Astrocyte (in vitro differentiated cells and primary cell): ENCODE measurements at regions not wholly inside any gene's neighbourhood (a gene's known extent, or its start where the extent isn't known, plus 50 kb on each side); places are given as distances from the start of the nearest gene placed in this dataset.

Experiments
- DNase-seq: peaks from one replicate; pipeline ENCODE4 v3.0.0-alpha.2; 2010; ENCODE audit warnings: low read depth
- FAIRE-seq: peaks from 2 replicates; lab custom pipeline; 2011; peaks lifted over from hg19 to GRCh38; lab: Jason Lieb, UNC
- H2AFZ ChIP-seq: 2 replicates; pipeline ENCODE4 v1.6.0; 2012; ENCODE audit warnings: low read depth, low read length, inconsistent platforms
- H3K27ac ChIP-seq: 2 replicates; pipeline ENCODE4 v1.5.1; 2011; ENCODE audit warnings: low read depth, low read length, inconsistent platforms
- H3K27me3 ChIP-seq: 2 replicates; pipeline ENCODE4 v1.6.0; 2011; ENCODE audit warnings: low read length, inconsistent platforms; ENCODE audit not compliant: insufficient read depth
- H3K36me3 ChIP-seq: 2 replicates; pipeline ENCODE4 v1.5.1; 2011; ENCODE audit warnings: low read length, inconsistent platforms; ENCODE audit not compliant: insufficient read depth
- H3K4me1 ChIP-seq: 2 replicates; pipeline ENCODE4 v1.5.1; 2011; ENCODE audit warnings: low read length, inconsistent platforms; ENCODE audit not compliant: insufficient read depth
- H3K4me2 ChIP-seq: 2 replicates; pipeline ENCODE4 v1.6.0; 2012; ENCODE audit warnings: low read length, inconsistent platforms
- H3K4me3 ChIP-seq: 2 replicates; pipeline ENCODE4 v1.5.1; 2011; ENCODE audit warnings: low read depth, mild to moderate bottlenecking, low read length, inconsistent platforms; ENCODE audit not compliant: insufficient read depth
- H3K79me2 ChIP-seq: 2 replicates; pipeline ENCODE4 v1.6.0; 2012; ENCODE audit warnings: mild to moderate bottlenecking, low read length, inconsistent platforms; ENCODE audit not compliant: insufficient read depth
- H3K9ac ChIP-seq: 2 replicates; pipeline ENCODE4 v1.6.0; 2012; ENCODE audit warnings: mild to moderate bottlenecking, low read length, inconsistent platforms
- H3K9me3 ChIP-seq: 2 replicates; pipeline ENCODE4 v1.5.1; 2012; ENCODE audit warnings: low read depth, mild to moderate bottlenecking, low read length, inconsistent platforms; ENCODE audit not compliant: insufficient read depth
- H4K20me1 ChIP-seq: 2 replicates; pipeline ENCODE4 v1.6.0; 2012; ENCODE audit warnings: low read length, inconsistent platforms; ENCODE audit not compliant: insufficient read depth
- H3K27ac Mint-ChIP-seq: one replicate; pipeline ENCODE4 v1.8.0; 2021; ENCODE audit warnings: mild to moderate bottlenecking, mixed read lengths; ENCODE audit not compliant: unreplicated experiment
- H3K27me3 Mint-ChIP-seq: one replicate; pipeline ENCODE4 v1.8.0; 2021; ENCODE audit warnings: low read depth, mixed read lengths; ENCODE audit not compliant: unreplicated experiment
- H3K36me3 Mint-ChIP-seq: one replicate; pipeline ENCODE4 v1.8.0; 2021; ENCODE audit warnings: low read depth, mixed read lengths; ENCODE audit not compliant: unreplicated experiment
- H3K4me1 Mint-ChIP-seq: one replicate; pipeline ENCODE4 v1.8.0; 2021; ENCODE audit warnings: low read depth, mixed read lengths; ENCODE audit not compliant: unreplicated experiment
- H3K4me3 Mint-ChIP-seq: one replicate; pipeline ENCODE4 v1.8.0; 2021; ENCODE audit warnings: mild to moderate bottlenecking, moderate library complexity, mixed read lengths; ENCODE audit not compliant: unreplicated experiment
- H3K9me3 Mint-ChIP-seq: one replicate; pipeline ENCODE4 v1.8.0; 2021; ENCODE audit warnings: mild to moderate bottlenecking, mixed read lengths; ENCODE audit not compliant: unreplicated experiment
- CTCF ChIP-seq: IDR thresholded peaks from 2 replicates; pipeline ENCODE4 v1.5.1; 2011; ENCODE audit warnings: low read depth, mild to moderate bottlenecking, inconsistent platforms, low read length, moderate library complexity; ENCODE audit not compliant: insufficient read depth
- EZH2 ChIP-seq: IDR thresholded peaks from 2 replicates; pipeline ENCODE4 v1.6.1; 2012; ENCODE audit warnings: mild to moderate bottlenecking, low read length, inconsistent platforms; ENCODE audit not compliant: insufficient read depth

GRCh38 chr1:162997499-162998285 lies 71.5 kb upstream of the RGS4 start:
- Histone ChIP-seq H3K4me3 (no peak overlapping the region), H3K27me3 (no peaks in the 10 kb centered on the region), H4K20me1 (no peaks in the 10 kb centered on the region), H3K79me2 (no peaks in the 10 kb centered on the region), H3K9ac (peak overlapping the region; percentile 45), H3K9me3 (no peaks in the 10 kb centered on the region), H3K4me2 (peak overlapping the region; percentile 60), H3K36me3 (no peaks in the 10 kb centered on the region), H3K27ac (peak overlapping the region; percentile 83), H3K4me1 (peaks cover 13% of the 10 kb centered on the region), H2AFZ (peak overlapping the region; percentile 0)
- Mint-ChIP-seq H3K4me1 (peaks cover 6% of the 10 kb centered on the region), H3K27ac (no peak overlapping the region), H3K9me3 (no peaks in the 10 kb centered on the region), H3K27me3 (no peaks in the 10 kb centered on the region), H3K4me3 (no peak overlapping the region), H3K36me3 (no peaks in the 10 kb centered on the region)
- no peak for TF ChIP-seq EZH2
- no peak for TF ChIP-seq CTCF
- FAIRE-seq: peak; percentile 76
- DNase-seq: peak; percentile 72

GRCh38 chr1:162996261-162996660 lies 72.9 kb upstream of the RGS4 start:
- Histone ChIP-seq H3K36me3 (no peaks in the 10 kb centered on the region), H3K4me1 (peaks cover 14% of the 10 kb centered on the region), H3K27me3 (no peaks in the 10 kb centered on the region), H3K4me2 (no peak overlapping the region), H4K20me1 (no peaks in the 10 kb centered on the region), H3K4me3 (no peak overlapping the region), H3K9me3 (no peaks in the 10 kb centered on the region), H3K9ac (no peak overlapping the region), H3K27ac (no peak overlapping the region), H2AFZ (no peak overlapping the region), H3K79me2 (no peaks in the 10 kb centered on the region)
- Mint-ChIP-seq H3K9me3 (no peaks in the 10 kb centered on the region), H3K4me3 (no peak overlapping the region), H3K36me3 (no peaks in the 10 kb centered on the region), H3K4me1 (peaks cover 6% of the 10 kb centered on the region), H3K27me3 (no peaks in the 10 kb centered on the region), H3K27ac (no peak overlapping the region)
- TF ChIP-seq CTCF (no peak), EZH2 (no peak)
- DNase-seq (no peak), FAIRE-seq (peak; percentile 13)

- Mint-ChIP-seq H3K27ac (no peak overlapping the region), H3K36me3 (no peaks in the 10 kb centered on the region), H3K4me3 (no peak overlapping the region), H3K4me1 (peaks cover 6% of the 10 kb centered on the region), H3K9me3 (no peaks in the 10 kb centered on the region), H3K27me3 (no peaks in the 10 kb centered on the region)
- H3K9ac ChIP-seq: no peak overlapping the region
- no peaks in the 10 kb centered on the region for H3K79me2 ChIP-seq
- no peak for DNase-seq
- H4K20me1 ChIP-seq: no peaks in the 10 kb centered on the region
- H3K4me1 ChIP-seq: peaks cover 14% of the 10 kb centered on the region
- FAIRE-seq: peak; percentile 54
- H2AFZ ChIP-seq: no peak overlapping the region
- no peaks in the 10 kb centered on the region for H3K9me3 ChIP-seq
- no peak overlapping the region for H3K27ac ChIP-seq
- no peak overlapping the region for H3K4me2 ChIP-seq
- no peak overlapping the region for H3K4me3 ChIP-seq
- no peak for TF ChIP-seq EZH2
- no peaks in the 10 kb centered on the region for H3K36me3 ChIP-seq
- H3K27me3 ChIP-seq: no peaks in the 10 kb centered on the region
Measured at GRCh38 chr1:162994921-162995320, 74.2 kb upstream of the RGS4 start.
